AML-193 (cell line): ENCODE measurements at regions not wholly inside any gene's neighbourhood (a gene's known extent, or its start where the extent isn't known, plus 50 kb on each side); places are given as distances from the start of the nearest gene placed in this dataset.
"Not testable (repeated sequence)": the region's sequence is repeated elsewhere in the genome, so short reads cannot be mapped to it uniquely, and the experiment has no call there.

Source experiments
- DNase-seq, 2 experiments: peaks; one replicate each; lab custom pipeline; 2025; lab: John Stamatoyannopoulos, UW

DNA sequence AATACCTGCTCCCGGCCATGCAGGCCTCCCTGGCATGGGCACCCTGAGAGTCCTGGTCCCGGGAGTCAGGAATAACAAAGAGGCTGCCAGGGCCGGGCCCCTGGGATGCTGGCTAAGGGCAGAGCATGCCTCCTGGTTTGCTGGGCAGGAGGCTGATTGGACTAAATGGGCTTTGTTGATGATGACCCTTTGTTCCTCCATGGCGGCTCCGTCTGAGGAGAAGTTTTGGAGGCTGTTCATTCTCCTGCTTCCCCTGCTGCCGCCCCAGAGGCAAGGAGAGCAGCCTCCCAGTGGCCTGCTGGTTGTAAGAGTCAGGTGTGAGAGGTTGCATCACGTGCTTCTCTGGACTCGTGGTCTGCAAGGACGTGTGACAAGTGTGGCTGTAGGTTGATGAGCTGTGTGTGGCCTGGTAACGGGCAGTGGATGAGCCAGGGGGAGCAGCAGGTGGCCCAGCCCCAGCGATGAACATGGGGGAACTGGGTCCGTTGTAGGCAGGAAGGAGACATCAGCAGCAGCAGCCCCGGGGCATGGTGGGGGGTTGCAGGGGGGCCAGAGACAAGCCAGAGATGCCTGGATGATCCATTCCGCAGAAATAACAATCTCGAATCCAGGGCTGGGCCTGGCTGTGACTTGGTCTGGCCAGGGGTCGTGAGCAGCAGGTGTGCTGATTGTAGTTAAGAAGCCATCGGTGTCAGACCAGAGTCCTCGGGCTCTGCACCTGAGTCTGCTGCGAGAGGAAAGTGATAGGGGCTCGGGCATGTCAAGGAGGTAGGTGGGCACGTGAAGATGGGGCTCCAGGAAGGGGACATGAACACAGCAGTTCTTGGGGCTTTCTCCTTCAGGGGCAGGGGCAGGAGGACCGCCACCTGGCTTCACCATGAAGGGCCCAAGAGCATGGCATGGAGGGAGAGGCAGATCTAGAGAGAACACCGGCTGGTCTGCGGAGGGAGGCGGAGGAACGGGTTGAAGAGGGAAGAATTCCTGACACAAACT, 101.4 kb downstream of the TNFRSF13B start:
- DNase-seq, result no peak

DNA sequence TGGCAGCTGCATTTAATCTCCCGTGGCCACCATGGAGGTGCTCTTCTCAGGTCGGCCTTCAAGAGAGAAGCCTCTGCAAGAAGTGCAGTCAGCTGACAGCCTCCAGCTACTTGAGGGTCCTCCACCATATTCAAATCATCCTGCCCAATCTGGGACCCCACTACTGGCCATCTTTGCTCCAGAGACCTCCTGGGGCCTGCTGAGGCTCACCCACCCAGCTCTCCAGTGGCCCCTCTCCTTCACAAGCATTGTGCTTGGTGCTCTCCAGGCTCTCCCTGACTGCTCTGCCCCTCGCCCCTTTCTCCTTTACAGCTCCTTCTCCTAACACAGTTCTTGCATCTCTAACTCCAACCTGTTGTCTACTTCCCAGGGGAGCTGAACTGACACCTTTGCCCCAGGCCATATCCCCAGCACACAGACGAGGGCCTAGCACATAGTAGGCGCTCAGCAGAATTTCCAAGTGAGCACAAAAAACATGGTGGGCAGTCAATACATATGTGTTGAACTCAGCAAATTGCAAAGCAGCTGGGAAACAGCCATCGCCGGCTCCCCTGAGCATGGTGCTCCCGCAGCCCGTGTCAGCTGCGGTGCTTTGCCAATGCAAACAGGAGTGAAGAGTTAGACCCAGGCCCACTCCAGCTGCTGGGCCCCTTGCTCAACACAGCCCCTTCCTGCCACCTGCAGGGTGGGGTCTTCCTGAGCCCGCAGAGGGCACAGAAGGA, 102.2 kb downstream of the TNFRSF13B start:
- not testable (repeated sequence) for DNase-seq

DNA sequence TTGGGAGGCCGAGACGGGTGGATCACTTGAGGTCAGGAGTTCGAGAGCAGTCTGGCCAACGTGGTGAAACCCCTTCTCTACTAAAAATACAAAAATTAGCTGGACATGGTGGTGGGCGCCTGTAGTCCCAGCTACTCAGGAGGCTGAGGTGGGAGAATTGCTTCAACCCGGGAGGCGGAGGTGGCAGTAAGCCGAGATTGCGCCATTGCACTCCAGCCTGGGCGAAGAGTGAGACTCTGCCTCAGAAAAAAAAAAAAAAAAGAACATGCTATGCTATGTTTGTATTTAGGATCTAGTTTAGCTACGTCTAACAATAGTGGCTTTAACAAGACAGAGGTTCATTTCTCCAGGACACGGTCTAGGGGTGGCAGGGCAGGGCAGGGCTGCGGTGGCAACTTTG, 103.3 kb downstream of the TNFRSF13B start:
- not testable (repeated sequence) for DNase-seq

DNA sequence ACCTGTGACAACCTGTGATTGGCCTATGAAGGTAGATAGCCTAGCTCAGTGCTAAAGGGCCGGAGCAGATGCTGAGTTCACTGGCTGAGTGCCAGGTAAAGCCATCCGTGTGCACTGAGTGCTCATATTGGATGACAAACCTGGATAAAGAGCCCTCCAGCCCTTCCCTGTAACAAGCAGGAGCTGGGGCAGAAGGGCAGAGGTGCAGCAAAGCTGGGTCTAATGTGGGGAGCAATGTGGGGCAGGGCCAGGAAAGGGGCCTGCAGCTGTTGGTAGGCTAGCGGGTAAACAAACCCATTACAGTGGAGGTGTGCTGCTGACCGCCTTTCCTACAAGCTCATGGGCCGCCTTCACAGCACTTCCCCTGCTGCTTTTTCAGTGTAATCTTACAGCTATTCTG, 104.4 kb downstream of the TNFRSF13B start:
- DNase-seq, result not testable (repeated sequence)

DNA sequence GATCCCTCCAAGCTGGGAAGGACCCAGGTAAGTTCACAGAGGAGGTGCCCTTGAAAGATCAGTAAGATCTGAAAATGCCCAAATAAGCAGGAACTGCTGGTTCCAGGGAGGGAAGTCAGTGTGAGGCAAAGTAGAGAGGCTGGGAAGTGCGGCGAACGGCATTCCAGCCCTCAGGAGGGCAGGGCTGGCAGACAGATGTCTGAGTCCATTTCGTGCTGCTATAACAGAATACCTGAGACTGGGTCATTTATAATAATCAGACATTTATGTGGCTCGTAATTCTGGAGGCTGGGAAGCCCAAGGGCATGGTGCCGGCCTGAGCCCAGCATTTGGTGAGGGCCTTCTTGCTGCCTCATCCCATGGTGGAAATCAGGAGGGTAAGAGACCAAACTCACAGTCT, 105.1 kb downstream of the TNFRSF13B start:
- DNase-seq, result not testable (repeated sequence)

DNA sequence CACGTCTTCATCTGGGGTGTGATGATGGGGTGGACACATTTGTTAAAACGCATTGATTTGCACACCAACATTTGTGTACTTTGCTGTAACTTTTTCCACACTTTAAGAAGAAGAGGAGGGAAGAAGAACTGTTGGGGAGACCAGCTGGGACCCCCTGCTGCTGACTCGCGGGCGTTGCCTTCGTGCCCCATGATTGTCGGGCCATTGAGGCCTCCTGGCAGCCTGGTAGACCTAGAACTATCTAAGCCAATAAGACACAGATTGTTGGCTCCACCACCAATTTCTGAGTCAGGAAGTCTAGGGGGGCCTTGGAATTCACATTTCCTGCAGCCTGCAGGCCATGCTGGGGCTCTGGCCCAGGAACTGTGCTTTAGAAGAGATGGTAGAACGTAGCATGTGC, 105.5 kb downstream of the TNFRSF13B start:
- DNase-seq, result no peak

DNA sequence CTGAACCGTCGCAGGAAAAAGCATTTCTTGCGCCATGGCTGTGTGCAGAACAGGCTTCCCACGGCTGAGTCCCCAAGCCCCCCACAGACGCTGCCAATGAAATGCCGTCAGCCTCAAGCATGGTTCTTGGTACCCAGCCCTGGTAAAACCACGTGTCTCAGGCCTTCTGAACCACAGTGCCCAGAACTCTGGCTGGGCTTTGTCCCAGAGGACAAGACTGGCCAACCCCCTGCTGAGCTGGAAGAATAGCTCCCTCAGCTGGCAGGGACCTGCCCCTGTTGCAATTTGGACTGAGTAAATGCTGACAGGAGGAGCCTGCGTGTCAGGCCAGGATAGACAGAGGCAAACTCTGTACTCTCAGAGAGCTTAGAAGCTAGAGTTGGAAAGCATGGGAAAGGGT, 106.2 kb downstream of the TNFRSF13B start:
- not testable (repeated sequence) for DNase-seq

DNA sequence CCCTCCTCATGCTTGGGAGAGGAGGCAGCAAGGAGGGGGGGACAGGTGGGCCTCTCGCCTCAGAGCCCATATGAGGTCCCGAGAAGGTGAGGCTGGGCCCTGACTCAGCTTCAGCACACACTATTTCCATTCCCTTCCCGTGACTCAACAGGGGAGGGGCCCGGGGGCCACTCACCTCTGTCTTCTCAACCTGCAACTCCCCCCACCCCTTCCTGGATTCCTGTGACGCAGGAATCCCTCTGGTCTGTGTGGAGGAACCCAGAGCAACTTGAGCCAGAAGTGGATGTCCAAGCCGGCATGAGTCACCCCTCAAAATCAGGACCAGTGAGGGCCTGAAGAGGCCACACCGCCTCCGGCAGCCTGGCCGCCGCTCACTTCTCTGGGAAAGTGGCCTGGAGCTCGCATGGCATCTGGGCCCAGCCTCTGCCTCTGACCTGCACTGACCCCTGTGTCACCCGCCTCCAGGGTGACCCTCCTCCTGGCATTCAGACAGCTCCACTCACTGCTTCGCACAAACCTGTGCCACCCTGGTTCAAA, 106.8 kb downstream of the TNFRSF13B start:
- not testable (repeated sequence) for DNase-seq

DNA sequence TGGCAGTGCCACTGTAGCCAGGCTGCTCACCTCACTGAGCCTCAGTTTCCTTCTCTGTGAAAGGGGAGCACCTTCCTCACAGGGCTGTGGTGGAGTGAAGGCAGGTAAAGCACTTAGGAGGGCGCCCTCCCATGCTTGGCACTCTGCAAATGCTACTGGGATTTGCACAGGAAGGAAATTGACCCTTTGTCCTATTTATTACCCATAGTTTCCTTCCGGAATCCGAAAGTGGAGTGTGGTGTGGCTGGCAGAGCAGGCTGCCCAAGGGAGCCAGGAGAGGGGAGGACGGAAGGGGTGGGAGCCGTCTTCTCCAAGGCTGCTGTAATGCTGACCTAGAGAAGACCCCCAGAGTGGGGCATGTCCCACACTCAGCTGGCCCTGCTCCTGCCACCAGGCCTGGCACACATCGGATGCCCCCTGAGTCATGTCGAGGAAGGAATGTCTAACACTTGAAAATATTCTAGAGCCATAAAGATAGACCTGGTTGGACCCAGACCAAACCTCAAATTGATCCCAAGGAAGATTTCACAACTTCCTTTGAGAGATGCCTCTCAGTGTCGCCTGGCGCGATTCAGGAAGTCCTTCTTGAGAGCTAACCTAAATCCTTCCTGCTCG, 107.3 kb downstream of the TNFRSF13B start:
- DNase-seq, result not testable (repeated sequence)

DNA sequence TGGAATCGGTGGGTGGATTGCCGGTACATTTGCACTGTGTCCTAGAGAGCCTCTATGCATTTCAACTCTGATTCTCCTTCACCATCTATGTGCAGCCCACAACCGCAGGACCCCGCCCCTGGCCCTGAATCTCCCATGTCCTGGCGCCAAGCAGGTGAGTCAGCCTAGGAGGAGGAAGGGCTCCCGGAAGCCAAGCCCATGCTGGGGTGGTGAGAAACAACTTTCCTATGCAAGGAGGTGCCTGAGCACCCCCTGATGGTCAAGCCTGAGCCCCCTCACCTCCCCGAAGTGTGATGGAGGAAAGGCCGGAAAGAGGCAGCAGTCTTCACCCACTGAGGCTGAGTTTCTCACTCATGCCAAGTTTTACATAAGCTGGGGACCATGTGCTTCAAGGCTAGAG, 110.8 kb downstream of the TNFRSF13B start:
- not testable (repeated sequence) for DNase-seq

DNA sequence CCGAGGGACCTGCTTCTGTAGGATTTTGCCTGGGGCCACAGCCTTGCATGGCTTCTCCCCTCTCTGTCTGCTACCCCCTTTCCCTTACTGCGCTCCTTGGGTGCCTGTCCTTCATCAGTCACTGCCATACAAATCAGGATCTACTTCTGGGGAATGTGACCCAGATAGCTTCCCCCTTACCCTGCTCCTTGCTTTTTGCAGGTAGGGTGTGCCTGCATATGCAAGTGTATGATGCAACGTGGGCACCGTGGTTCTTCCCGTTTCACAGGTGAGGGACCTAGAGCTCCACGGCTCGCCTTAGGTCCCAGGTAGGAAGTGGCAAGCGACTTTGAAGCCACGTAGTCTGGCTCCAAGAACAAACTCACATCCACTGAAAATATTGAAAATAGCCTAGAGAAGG, 111.5 kb downstream of the TNFRSF13B start:
- DNase-seq, result not testable (repeated sequence)

DNA sequence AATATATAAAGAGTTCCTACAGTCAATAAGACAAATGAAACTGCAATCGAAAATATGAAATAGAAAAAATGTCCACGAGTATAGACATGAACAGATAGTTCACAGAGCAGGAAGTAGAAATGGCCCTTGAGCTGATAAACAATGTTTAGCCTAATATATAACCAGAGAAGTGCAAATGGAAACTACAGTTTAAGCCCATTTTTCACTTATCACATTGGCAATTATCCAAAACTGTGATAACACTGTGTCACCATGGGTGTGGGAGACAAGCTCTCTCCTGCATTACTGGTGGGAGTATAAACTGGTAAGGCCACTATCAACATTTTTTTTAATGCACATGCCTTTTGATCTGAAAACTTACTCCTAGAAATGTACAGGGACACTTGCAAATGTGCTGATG, 112.4 kb downstream of the TNFRSF13B start:
- not testable (repeated sequence) for DNase-seq

DNA sequence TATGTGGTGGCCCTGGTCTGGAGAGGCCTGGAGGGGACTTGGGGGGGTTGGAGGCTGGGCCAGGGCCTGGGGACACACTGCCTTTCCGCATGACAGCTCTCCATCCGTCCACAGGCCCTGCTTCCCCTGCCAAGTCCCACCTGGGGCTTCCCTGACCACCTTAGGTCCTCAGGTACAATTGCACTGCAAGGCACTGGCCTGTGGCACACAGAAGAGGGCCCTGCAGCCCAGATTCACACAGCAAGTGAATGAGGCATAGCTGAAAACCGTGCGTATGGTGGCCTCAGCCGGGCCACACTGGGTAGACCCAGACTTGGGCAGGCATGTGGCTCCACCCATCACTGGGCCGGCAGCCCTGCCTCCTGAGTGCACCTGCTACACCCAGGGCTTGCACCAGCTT, 114.2 kb downstream of the TNFRSF13B start:
- not testable (repeated sequence) for DNase-seq

DNA sequence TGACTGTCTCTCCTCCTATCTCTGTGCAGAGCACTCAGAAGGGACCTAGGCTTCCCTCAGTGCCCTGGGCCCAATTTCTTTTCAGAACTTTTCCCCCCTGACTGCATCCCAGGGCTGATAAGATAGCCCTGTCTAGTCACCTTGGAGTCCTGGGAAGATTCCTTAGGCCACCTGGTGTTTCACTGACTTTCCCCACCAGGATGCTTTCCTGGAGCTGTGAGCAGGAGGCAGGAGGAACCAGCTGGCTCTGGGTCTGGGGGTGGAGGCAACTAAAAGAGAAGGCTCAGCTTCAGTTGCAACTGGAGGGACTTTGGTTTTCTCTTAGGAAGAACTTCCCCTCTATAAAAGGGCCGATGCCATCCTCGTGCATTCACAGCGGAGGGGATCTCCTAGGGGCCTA, 115.1 kb downstream of the TNFRSF13B start:
- DNase-seq, result not testable (repeated sequence)

DNA sequence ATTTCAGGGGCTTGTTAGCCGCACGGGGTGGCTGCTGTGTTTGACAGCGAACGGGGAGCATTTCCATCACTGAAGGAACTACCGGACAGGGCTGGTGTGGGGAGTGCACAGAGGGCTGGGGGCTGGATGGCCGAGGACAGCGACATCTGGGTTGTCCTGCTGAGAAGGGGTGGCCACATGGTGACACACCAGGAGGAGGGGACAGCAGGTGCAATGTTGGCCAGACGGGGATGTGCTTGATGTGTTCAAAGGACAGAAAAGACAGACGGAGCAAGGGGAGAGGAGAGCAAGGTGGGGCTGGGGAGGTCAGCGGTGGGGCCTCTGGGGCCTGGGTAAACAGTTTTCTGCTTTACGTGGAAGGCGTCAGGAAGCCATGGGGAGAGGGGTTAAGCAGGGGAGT, 115.7 kb downstream of the TNFRSF13B start:
- DNase-seq, result not testable (repeated sequence)

DNA sequence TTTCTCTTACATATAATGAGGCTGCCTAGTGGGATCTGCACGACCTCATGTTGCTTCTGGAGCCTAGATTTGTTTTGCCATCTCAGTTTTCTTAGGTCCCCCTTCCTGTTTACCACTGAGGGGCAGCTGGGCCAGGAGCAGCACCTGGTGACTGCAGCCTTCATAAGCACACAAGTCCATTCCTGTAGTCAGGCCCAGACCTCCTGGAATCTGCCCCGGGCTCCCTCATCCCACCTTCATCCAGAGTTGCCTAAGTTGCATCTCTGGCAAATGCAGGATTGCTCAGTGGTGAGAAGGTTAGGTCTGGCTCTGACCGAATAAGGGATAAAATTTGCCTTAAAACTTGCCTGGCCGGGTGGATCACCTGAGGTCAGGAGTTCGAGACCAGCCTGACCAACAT, 117.3 kb downstream of the TNFRSF13B start:
- DNase-seq, result not testable (repeated sequence)

DNA sequence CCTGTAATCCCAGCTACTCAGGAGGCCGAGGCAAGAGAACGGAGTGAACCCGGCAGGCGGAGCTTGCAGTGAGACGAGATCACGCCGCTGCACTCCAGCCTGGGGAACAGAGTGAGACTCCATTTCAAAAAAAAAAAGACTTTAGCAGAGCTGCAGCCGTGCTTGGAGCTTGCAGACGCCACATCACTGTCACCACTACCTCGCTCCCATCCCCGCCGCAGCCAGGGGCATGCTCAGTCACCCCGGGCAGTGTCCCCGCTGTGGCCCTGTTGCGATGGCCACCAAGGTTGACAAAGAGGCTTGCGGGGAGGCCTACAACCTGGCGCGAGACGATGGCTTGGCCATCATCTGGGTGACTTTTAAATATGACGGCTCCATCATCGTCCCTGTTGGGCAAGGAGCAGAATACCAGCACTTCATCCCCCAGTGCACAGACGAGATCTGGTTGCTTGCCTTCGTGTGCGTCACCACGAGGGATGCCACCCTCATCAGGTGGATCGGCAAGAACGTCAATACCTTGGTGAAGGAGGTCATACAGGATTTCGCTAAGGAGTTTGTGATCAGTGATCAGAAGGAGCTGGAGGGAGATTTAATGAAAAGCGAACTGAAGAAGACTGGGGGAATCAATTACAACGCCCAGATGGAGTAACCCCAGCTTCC, 118.1 kb downstream of the TNFRSF13B start:
- DNase-seq, result no peak

DNA sequence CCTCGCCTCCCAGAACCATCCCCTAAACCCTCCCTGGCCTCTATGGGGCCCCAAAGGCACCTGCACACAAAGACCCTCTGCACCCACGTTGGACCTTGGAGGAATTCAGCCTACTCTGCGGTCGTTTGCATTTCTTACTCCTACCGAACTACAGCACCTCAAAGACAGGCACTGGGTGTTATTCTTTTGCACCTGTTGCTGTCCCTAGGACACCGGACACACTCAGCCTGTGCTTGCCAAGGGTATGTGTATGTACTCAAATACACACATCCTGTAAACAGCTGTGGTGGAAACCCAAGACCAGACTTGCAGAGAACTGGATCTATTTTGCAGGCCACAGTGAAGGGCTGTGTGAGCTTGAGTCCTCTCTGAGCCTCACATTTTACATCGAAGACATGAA, 122.1 kb downstream of the TNFRSF13B start:
- not testable (repeated sequence) for DNase-seq

DNA sequence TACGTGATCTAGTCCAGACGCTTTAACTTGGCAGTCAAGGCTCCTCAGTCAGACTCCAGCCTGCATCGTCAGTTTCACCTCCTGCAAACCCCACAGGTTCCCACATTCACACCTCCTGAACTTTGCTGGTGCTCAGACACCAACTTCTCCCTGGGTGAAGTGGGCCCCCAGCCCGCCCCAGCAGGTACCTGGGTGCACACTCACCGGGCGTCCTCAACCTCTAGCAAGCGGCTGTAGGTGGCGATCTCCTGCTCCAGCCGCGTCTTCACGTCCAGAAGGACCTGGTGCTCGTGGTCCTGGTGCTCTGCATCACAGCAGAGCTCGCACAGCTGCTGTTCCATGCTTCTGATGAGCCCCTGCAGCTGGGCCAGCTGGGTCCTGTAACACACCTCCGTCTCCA, 122.9 kb downstream of the TNFRSF13B start:
- not testable (repeated sequence) for DNase-seq

DNA sequence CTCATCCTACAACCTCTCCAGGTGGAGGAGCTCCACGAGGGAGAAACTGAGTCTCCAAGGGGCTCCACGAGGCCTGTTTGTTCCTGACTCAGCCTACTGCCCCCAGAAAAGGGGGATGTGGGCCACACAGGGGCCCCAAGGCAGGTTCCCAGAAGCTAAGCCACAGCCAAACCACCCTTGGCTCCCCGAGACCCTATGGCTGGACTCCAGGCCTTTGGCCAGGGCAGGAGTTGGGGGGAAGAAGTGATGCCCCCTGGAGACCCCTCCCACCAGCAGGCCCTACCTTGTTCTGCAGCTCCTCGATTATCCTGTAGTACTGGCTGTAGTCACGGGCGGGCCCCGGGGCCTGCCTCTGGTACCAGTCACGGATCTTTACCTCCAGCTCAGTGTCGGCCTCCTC, 126.8 kb downstream of the TNFRSF13B start:
- not testable (repeated sequence) for DNase-seq

DNA sequence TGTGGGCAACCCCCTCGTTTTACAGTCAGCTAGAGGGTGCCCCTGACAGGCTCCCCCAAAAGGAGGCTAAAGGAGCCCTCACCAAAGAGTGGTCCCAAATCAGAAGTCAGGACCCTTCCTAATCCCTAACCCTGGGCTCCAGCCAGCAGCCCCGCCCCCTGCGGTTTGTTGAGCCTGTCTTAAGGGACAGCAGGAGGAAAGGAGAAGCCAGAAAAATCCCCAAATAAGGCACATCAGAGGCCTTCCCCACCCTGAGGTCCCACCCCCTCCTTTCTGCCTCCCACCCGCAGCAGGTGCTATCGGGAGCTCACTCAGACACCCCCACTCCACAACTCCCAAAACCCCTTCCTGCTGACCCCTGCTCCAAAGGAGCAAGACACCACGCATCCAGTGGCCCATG, 127.2 kb downstream of the TNFRSF13B start:
- not testable (repeated sequence) for DNase-seq

DNA sequence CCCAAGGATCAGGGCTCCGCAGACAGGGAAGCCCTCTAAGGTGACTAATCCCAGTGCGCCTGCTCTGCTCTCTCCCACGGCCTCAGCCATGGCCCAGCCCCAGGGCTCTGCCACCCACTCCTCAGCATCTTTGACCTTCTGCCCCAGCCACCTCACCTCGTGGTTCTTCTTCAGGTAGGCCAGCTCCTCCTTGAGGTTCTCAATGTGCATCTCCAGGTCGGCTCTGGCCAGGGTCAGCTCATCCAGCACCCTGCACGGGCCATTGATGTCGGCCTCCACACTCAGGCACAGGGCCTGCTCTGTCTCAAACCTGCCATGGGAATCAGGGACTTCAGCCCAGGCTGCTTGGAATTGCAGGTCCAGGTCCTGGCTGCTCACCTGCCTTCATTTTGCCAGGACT, 128.4 kb downstream of the TNFRSF13B start:
- DNase-seq, result not testable (repeated sequence)
